ENCODE measurements at regions not wholly inside any gene's neighbourhood (a gene's known extent, or its start where the extent isn't known, plus 50 kb on each side); places are given as distances from the start of the nearest gene placed in this dataset.

DNA sequence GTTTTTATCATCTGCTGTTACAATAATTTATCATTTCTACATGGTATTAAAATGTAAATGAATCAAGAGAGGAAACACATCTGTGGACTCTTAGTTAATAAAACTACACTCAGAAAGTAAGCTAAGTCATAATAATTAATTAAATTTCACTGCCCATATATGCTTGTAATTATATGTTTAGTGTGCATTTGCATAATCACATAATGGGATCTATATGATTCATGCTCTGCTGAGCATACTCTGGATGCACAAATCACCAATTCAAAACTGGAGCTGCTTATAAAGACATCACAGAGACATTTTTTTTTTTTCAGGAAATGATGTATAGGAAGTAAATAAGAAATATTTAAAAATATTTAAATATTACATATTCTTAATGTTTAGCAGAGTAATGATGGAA, 151.6 kb upstream of the STEAP4 start:
- CTCF ChIA-PET (ENCODE audit: unreplicated experiment) = no interaction called here
- no peak overlapping the region for H3K4me3 ChIP-seq (ENCODE audit: low read depth, low read length, poor library complexity, severe bottlenecking)
- no peaks in the 10 kb centered on the region for H3K9me3 ChIP-seq (ENCODE audit: low read length)
- intact Hi-C loops (cut with micrococcal nuclease; ENCODE audit: unreplicated experiment) = no loop called here
- POLR2A ChIA-PET = interaction anchor here (0.7 kb wide), 2 partner anchors 19 to 261 kb away, joined by 3 read pairs; no protein-coding TSS in a partner anchor
- H3K9me2 ChIP-seq (ENCODE audit: insufficient read depth, low read length) = no peaks in the 10 kb centered on the region
- H2AFZ ChIP-seq (ENCODE audit: low read length) = no peak overlapping the region
- no peaks in the 10 kb centered on the region for H4K20me1 ChIP-seq (ENCODE audit: insufficient read depth, low read length)
- no peak overlapping the region for H3K4me2 ChIP-seq (ENCODE audit: low read length)
- BruUV-seq (replicated peaks) = no TSS peak
- no peaks in the 10 kb centered on the region for H3K36me3 ChIP-seq (ENCODE audit: insufficient read depth, low read length)
- DNase-seq (ENCODE audit: low spot score) = no peak
- H3K27ac ChIP-seq (ENCODE audit: low read depth, low read length, poor library complexity, severe bottlenecking) = no peak overlapping the region
- no peaks in the 10 kb centered on the region for H3K4me1 ChIP-seq (ENCODE audit: insufficient read depth, low read length, poor library complexity, severe bottlenecking)
- TF ChIP-seq, protein P1, sequence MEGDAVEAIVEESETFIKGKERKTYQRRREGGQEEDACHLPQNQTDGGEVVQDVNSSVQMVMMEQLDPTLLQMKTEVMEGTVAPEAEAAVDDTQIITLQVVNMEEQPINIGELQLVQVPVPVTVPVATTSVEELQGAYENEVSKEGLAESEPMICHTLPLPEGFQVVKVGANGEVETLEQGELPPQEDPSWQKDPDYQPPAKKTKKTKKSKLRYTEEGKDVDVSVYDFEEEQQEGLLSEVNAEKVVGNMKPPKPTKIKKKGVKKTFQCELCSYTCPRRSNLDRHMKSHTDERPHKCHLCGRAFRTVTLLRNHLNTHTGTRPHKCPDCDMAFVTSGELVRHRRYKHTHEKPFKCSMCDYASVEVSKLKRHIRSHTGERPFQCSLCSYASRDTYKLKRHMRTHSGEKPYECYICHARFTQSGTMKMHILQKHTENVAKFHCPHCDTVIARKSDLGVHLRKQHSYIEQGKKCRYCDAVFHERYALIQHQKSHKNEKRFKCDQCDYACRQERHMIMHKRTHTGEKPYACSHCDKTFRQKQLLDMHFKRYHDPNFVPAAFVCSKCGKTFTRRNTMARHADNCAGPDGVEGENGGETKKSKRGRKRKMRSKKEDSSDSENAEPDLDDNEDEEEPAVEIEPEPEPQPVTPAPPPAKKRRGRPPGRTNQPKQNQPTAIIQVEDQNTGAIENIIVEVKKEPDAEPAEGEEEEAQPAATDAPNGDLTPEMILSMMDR (conservative IDR thresholded peaks at IDR 0.05; ENCODE audit: low read length) = no peak
- TF ChIP-seq EZH2phosphoT487 (IDR thresholded peaks at IDR 0.05; ENCODE audit: borderline replicate concordance, low read depth, low read length) = no peak
- no peaks in the 10 kb centered on the region for H3K79me2 ChIP-seq (ENCODE audit: insufficient read depth, low read depth, low read length)

DNA sequence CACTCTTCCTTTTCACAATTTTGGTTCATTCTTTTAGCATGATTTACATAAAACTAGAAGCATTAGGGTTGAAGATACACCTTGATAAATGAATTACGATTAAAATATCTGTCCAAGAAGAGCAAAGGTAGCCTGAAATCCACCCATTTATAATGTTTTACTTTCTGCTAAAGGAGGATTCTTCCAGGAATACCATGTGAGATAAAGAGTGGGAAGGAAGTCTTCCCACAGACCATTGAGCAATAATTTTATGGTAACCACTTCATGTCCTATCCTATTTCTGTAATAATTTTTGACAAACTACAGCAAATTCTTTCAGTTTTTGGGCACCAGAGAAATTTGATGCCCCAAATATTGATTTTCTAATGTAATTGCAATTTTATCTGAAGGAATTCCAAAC, 150.6 kb upstream of the STEAP4 start:
- Histone ChIP-seq H3K36me3 (ENCODE audit: insufficient read depth, low read length) (no peaks in the 10 kb centered on the region), H3K79me2 (ENCODE audit: insufficient read depth, low read depth, low read length) (no peaks in the 10 kb centered on the region), H3K9me3 (ENCODE audit: low read length) (no peaks in the 10 kb centered on the region), H3K9me2 (ENCODE audit: insufficient read depth, low read length) (no peaks in the 10 kb centered on the region), H4K20me1 (ENCODE audit: insufficient read depth, low read length) (no peaks in the 10 kb centered on the region), H3K27ac (ENCODE audit: low read depth, low read length, poor library complexity, severe bottlenecking) (no peak overlapping the region), H3K4me1 (ENCODE audit: insufficient read depth, low read length, poor library complexity, severe bottlenecking) (no peaks in the 10 kb centered on the region), H2AFZ (ENCODE audit: low read length) (no peak overlapping the region), H3K4me2 (ENCODE audit: low read length) (no peak overlapping the region), H3K4me3 (ENCODE audit: low read depth, low read length, poor library complexity, severe bottlenecking) (no peak overlapping the region)
- BruUV-seq (replicated peaks) = no TSS peak
- ChIA-PET POLR2A (no interaction called here), CTCF (ENCODE audit: unreplicated experiment) (no interaction called here)
- intact Hi-C loops (cut with micrococcal nuclease; ENCODE audit: unreplicated experiment) = no loop called here
- no peak for TF ChIP-seq EZH2phosphoT487 (IDR thresholded peaks at IDR 0.05; ENCODE audit: borderline replicate concordance, low read depth, low read length)
- TF ChIP-seq, protein P1 (conservative IDR thresholded peaks at IDR 0.05; ENCODE audit: low read length) = no peak
- no peak for DNase-seq (ENCODE audit: low spot score)

DNA sequence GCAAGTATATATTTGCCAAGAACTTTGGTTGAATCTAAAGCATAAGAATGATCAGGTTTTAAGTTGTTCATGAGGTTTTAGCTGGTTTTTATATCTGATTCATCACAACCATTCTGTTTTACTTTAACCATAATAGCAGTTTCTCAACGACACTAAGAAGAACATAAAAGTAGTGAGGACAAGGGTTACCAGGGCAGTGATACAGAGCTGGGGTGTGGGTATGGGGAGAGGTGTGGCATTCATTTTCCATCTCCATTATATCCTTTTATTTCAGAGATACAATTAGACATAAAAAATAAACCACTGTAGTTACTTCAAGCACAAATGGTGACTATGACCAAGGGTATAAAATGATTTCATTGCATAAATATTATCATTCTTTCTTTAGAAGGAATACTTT, 149.8 kb upstream of the STEAP4 start:
- DNase-seq (ENCODE audit: low spot score) = no peak
- no peaks in the 10 kb centered on the region for H4K20me1 ChIP-seq (ENCODE audit: insufficient read depth, low read length)
- CTCF ChIA-PET (ENCODE audit: unreplicated experiment) = no interaction called here
- H3K79me2 ChIP-seq (ENCODE audit: insufficient read depth, low read depth, low read length) = no peaks in the 10 kb centered on the region
- no peak overlapping the region for H3K4me2 ChIP-seq (ENCODE audit: low read length)
- POLR2A ChIA-PET = no interaction called here
- H3K9me2 ChIP-seq (ENCODE audit: insufficient read depth, low read length) = no peaks in the 10 kb centered on the region
- BruUV-seq (replicated peaks) = no TSS peak
- H2AFZ ChIP-seq (ENCODE audit: low read length) = no peak overlapping the region
- H3K4me3 ChIP-seq (ENCODE audit: low read depth, low read length, poor library complexity, severe bottlenecking) = no peak overlapping the region
- H3K9me3 ChIP-seq (ENCODE audit: low read length) = no peaks in the 10 kb centered on the region
- intact Hi-C loops (cut with micrococcal nuclease; ENCODE audit: unreplicated experiment) = no loop called here
- TF ChIP-seq, protein P1 (conservative IDR thresholded peaks at IDR 0.05; ENCODE audit: low read length) = no peak
- no peak for TF ChIP-seq EZH2phosphoT487 (IDR thresholded peaks at IDR 0.05; ENCODE audit: borderline replicate concordance, low read depth, low read length)
- H3K27ac ChIP-seq (ENCODE audit: low read depth, low read length, poor library complexity, severe bottlenecking) = no peak overlapping the region
- no peaks in the 10 kb centered on the region for H3K4me1 ChIP-seq (ENCODE audit: insufficient read depth, low read length, poor library complexity, severe bottlenecking)
- H3K36me3 ChIP-seq (ENCODE audit: insufficient read depth, low read length) = no peaks in the 10 kb centered on the region

All from OCI-LY7 (cell line).